ENCODE measurements at regions not wholly inside any gene's neighbourhood (a gene's known extent, or its start where the extent isn't known, plus 50 kb on each side); places are given as distances from the start of the nearest gene placed in this dataset.

- TF ChIP-seq CTCF (IDR thresholded peaks at IDR 0.05; ENCODE audit: low read length) (no peak), EZH2 (IDR thresholded peaks at IDR 0.05; ENCODE audit: borderline replicate concordance, low read length) (no peak)
These were observed 178.0 kb downstream of the NXNL2 start for GRCh38 chr9:88713010-88713409.

Data from OCI-LY1 (cell line).